ENCODE measurements at regions not wholly inside any gene's neighbourhood (a gene's known extent, or its start where the extent isn't known, plus 50 kb on each side); places are given as distances from the start of the nearest gene placed in this dataset.
A peak's percentile ranks its signal among the peaks of the same experiment; 100 is the strongest.
"Not testable (repeated sequence)": the region's sequence is repeated elsewhere in the genome, so short reads cannot be mapped to it uniquely, and the experiment has no call there.

GRCh38 chr6:21772884-21773575 is 179.5 kb downstream of the SOX4 start:
- no peak for DNase-seq (ENCODE audit: low spot score)

GRCh38 chr6:21773576-21773968 is 180.0 kb downstream of the SOX4 start:
- DNase-seq (ENCODE audit: low spot score), result no peak

- no peak for DNase-seq (ENCODE audit: low spot score)
Measured at GRCh38 chr6:21777846-21778245, 184.3 kb downstream of the SOX4 start.

GRCh38 chr6:21780141-21780540 is 186.6 kb downstream of the SOX4 start:
- no peak for DNase-seq (ENCODE audit: low spot score)

GRCh38 chr6:21780679-21781078 is 187.1 kb downstream of the SOX4 start:
- DNase-seq (ENCODE audit: low spot score), result no peak

GRCh38 chr6:21781128-21781527 is 187.6 kb downstream of the SOX4 start:
- DNase-seq (ENCODE audit: low spot score), result no peak

- DNase-seq (ENCODE audit: low spot score), result no peak
Measured at GRCh38 chr6:21785164-21785563, 191.6 kb downstream of the SOX4 start.

- no peak for DNase-seq (ENCODE audit: low spot score)
Measured at GRCh38 chr6:21791056-21791455, 197.5 kb downstream of the SOX4 start.

- no peak for DNase-seq (ENCODE audit: low spot score)
Measured at GRCh38 chr6:21791581-21791980, 198.0 kb downstream of the SOX4 start.

- no peak for DNase-seq (ENCODE audit: low spot score)
Measured at GRCh38 chr6:21792177-21792576, 198.6 kb downstream of the SOX4 start.

- not testable (repeated sequence) for DNase-seq (ENCODE audit: low spot score)
Measured at GRCh38 chr6:21796979-21797378, 203.4 kb downstream of the SOX4 start.

GRCh38 chr6:21798468-21798867 is 204.9 kb downstream of the SOX4 start:
- no peak for DNase-seq (ENCODE audit: low spot score)

GRCh38 chr6:21800330-21800729 is 206.8 kb downstream of the SOX4 start:
- no peak for DNase-seq (ENCODE audit: low spot score)

GRCh38 chr6:21800948-21801438 is 207.4 kb downstream of the SOX4 start:
- peak; percentile 72 for DNase-seq (ENCODE audit: low spot score)

- DNase-seq (ENCODE audit: low spot score), result no peak
Measured at GRCh38 chr6:21801446-21802174, 208.1 kb downstream of the SOX4 start.

- DNase-seq (ENCODE audit: low spot score), result no peak
Measured at GRCh38 chr6:21802175-21802822, 208.7 kb downstream of the SOX4 start.

- DNase-seq (ENCODE audit: low spot score), result no peak
Measured at GRCh38 chr6:21804941-21805610, 211.5 kb downstream of the SOX4 start.

GRCh38 chr6:21807299-21808044 is 213.9 kb downstream of the SOX4 start:
- no peak for DNase-seq (ENCODE audit: low spot score)

- peak; percentile 55 for DNase-seq (ENCODE audit: low spot score)
Measured at GRCh38 chr6:21808045-21808470, 214.5 kb downstream of the SOX4 start.

- DNase-seq (ENCODE audit: low spot score), result no peak
Measured at GRCh38 chr6:21808551-21809242, 215.1 kb downstream of the SOX4 start.

- no peak for DNase-seq (ENCODE audit: low spot score)
Measured at GRCh38 chr6:21811484-21811883, 217.9 kb downstream of the SOX4 start.
